ENCODE measurements at regions not wholly inside any gene's neighbourhood (a gene's known extent, or its start where the extent isn't known, plus 50 kb on each side); places are given as distances from the start of the nearest gene placed in this dataset.
A peak's percentile ranks its signal among the peaks of the same experiment; 100 is the strongest.

GRCh38 chr2:43143756-43144155, 82.7 kb downstream of the ZFP36L2 start:
- no peak for TF ChIP-seq FOXM1 (IDR thresholded peaks at IDR 0.05; ENCODE audit: borderline replicate concordance, low read depth)
- TF ChIP-seq NFIC (IDR thresholded peaks at IDR 0.05), result no peak
- TF ChIP-seq CEBPB (IDR thresholded peaks at IDR 0.05), result no peak
- no peak for TF ChIP-seq EGR1 (IDR thresholded peaks at IDR 0.05)
- no peak for TF ChIP-seq RAD21 (IDR thresholded peaks at IDR 0.05; ENCODE audit: low read depth)
- no peak for TF ChIP-seq TAF1 (IDR thresholded peaks at IDR 0.05; ENCODE audit: low read depth)
- TF ChIP-seq YY1 (IDR thresholded peaks at IDR 0.05; ENCODE audit: low read depth), result no peak
- TF ChIP-seq TEAD4 (IDR thresholded peaks at IDR 0.05), result no peak

DNA sequence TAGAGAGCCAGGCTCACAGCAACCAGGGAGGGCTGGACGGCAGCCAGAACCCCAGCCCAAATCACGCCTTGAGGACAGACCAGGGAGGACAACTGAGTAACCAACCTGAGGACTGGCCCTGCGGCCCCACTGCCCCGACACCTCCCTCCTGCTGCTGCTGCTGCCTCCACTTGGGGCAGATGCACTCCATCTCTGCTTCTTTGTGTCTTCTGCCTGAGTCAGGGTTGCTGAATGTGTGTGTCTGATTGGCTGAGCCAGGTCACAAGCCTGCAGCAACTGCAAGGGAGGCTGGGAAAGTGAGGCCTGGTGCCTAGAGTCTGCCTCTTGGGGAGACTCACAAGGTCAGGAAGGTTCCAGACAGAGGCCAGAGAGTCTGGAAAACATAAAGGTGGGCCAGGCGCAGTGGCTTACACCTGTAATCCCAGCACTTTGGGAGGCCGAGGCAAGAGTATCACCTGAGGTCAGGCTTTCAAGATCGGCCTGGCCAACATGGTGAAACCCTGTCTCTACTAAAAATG, 83.4 kb downstream of the ZFP36L2 start:
- no peak for TF ChIP-seq CREB1 (IDR thresholded peaks at IDR 0.05; ENCODE audit: low read depth)
- TF ChIP-seq, protein P1, sequence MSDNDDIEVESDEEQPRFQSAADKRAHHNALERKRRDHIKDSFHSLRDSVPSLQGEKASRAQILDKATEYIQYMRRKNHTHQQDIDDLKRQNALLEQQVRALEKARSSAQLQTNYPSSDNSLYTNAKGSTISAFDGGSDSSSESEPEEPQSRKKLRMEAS (IDR thresholded peaks at IDR 0.05), result no peak
- TF ChIP-seq CEBPB (IDR thresholded peaks at IDR 0.05), result no peak
- TF ChIP-seq TAF1 (IDR thresholded peaks at IDR 0.05; ENCODE audit: low read depth), result no peak
- no peak for TF ChIP-seq TEAD4 (IDR thresholded peaks at IDR 0.05)
- TF ChIP-seq NFIC (IDR thresholded peaks at IDR 0.05), result no peak
- TF ChIP-seq TCF12 (IDR thresholded peaks at IDR 0.05; ENCODE audit: low read depth), result no peak
- TF ChIP-seq, protein P2, sequence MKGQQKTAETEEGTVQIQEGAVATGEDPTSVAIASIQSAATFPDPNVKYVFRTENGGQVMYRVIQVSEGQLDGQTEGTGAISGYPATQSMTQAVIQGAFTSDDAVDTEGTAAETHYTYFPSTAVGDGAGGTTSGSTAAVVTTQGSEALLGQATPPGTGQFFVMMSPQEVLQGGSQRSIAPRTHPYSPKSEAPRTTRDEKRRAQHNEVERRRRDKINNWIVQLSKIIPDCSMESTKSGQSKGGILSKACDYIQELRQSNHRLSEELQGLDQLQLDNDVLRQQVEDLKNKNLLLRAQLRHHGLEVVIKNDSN (IDR thresholded peaks at IDR 0.05), result peak; percentile 83
- TF ChIP-seq EP300 (IDR thresholded peaks at IDR 0.05; ENCODE audit: borderline replicate concordance), result no peak
- TF ChIP-seq RAD21 (IDR thresholded peaks at IDR 0.05; ENCODE audit: low read depth), result peak; percentile 16; the same call in 1 of the 2 replicates

GRCh38 chr2:43139996-43140621, 86.3 kb downstream of the ZFP36L2 start:
- TF ChIP-seq REST (IDR thresholded peaks at IDR 0.05; ENCODE audit: low read depth), result no peak
- TF ChIP-seq, protein P1 (IDR thresholded peaks at IDR 0.05), result no peak
- TF ChIP-seq ZBTB7A (IDR thresholded peaks at IDR 0.05; ENCODE audit: low read depth), result no peak
- TF ChIP-seq YY1 (IDR thresholded peaks at IDR 0.05; ENCODE audit: low read depth), result no peak
- TF ChIP-seq TAF1 (IDR thresholded peaks at IDR 0.05; ENCODE audit: low read depth), result no peak

GRCh38 chr2:43139501-43139900, 86.9 kb downstream of the ZFP36L2 start:
- TF ChIP-seq NFIC (IDR thresholded peaks at IDR 0.05) (no peak), EGR1 (IDR thresholded peaks at IDR 0.05) (no peak), FOXM1 (IDR thresholded peaks at IDR 0.05; ENCODE audit: borderline replicate concordance, low read depth) (no peak), ZBTB7A (IDR thresholded peaks at IDR 0.05; ENCODE audit: low read depth) (no peak)
- TF ChIP-seq, protein P1 (IDR thresholded peaks at IDR 0.05), result no peak

DNA sequence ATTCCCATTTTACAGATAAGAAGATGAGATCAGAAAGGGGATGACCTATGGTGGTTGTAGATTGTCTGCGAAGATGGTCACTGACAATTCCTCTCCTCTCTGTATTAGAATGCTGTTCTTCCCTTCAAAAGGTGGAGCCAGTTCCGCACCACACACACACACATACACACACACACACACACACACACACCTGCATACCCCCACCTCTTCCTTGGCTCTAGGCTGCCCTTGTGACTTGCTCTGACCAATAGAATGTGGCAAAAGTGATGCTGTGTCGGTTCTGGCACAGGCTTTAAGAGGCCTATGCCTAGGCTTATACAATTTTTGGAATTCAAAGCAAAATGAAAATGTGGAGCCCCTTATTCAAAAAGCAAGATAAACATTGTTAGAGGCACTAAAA, 88.0 kb downstream of the ZFP36L2 start:
- TF ChIP-seq, protein P2 (IDR thresholded peaks at IDR 0.05), result peak; percentile 38; the same call in 1 of the 2 replicates
- TF ChIP-seq CREB1 (IDR thresholded peaks at IDR 0.05; ENCODE audit: low read depth) (no peak), NFIC (IDR thresholded peaks at IDR 0.05) (no peak)

DNA sequence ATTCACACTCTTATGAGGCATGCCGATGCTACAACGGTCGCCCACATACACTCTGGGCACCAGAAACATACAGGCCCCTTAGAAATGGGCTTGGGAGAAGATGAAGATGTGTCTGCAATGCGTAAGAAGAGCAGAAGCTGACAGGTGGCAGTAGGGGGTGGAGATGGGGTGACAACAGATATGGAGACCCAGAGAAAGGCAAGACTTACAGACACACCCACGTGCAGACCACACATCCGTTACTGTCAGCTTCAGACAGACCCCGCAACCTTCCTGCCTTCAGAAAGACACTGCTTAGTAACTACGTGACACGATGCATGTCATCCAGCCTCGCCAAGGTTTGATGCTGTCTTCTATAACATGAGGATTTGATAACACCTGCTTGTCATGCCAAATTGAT, 89.5 kb downstream of the ZFP36L2 start:
- no peak for TF ChIP-seq TAF1 (IDR thresholded peaks at IDR 0.05; ENCODE audit: low read depth)
- TF ChIP-seq RAD21 (IDR thresholded peaks at IDR 0.05; ENCODE audit: low read depth), result no peak
- no peak for TF ChIP-seq TCF12 (IDR thresholded peaks at IDR 0.05; ENCODE audit: low read depth)
- no peak for TF ChIP-seq NFIC (IDR thresholded peaks at IDR 0.05)
- TF ChIP-seq, protein P2 (IDR thresholded peaks at IDR 0.05), result no peak
- TF ChIP-seq, protein P1 (IDR thresholded peaks at IDR 0.05), result no peak
- no peak for TF ChIP-seq FOXM1 (IDR thresholded peaks at IDR 0.05; ENCODE audit: borderline replicate concordance, low read depth)
- TF ChIP-seq EP300 (IDR thresholded peaks at IDR 0.05; ENCODE audit: borderline replicate concordance), result no peak
- TF ChIP-seq YY1 (IDR thresholded peaks at IDR 0.05; ENCODE audit: low read depth), result no peak
- TF ChIP-seq TEAD4 (IDR thresholded peaks at IDR 0.05), result no peak
- no peak for TF ChIP-seq REST (IDR thresholded peaks at IDR 0.05; ENCODE audit: low read depth)
- no peak for TF ChIP-seq CREB1 (IDR thresholded peaks at IDR 0.05; ENCODE audit: low read depth)
- no peak for TF ChIP-seq ZBTB7A (IDR thresholded peaks at IDR 0.05; ENCODE audit: low read depth)
- TF ChIP-seq EGR1 (IDR thresholded peaks at IDR 0.05), result no peak

Data from Ishikawa (cell line).